ENCODE measurements at regions not wholly inside any gene's neighbourhood (a gene's known extent, or its start where the extent isn't known, plus 50 kb on each side); places are given as distances from the start of the nearest gene placed in this dataset.
"Not testable (repeated sequence)": the region's sequence is repeated elsewhere in the genome, so short reads cannot be mapped to it uniquely, and the experiment has no call there.

- POLR2A ChIA-PET (ENCODE audit: unreplicated experiment); ATAC-seq: not testable (repeated sequence)
These were observed 228.8 kb downstream of the ZNF92 start for GRCh38 chr7:65602495-65602894.

GRCh38 chr7:65609131-65609530 lies 235.5 kb downstream of the ZNF92 start:
- H3K27ac ChIP-seq (ENCODE audit: low read length): no peak overlapping the region
- H3F3A ChIP-seq (ENCODE audit: low read length, unreplicated experiment): no peaks in the 10 kb centered on the region
- H3K4me1 ChIP-seq (ENCODE audit: insufficient read depth, low read length): no peaks in the 10 kb centered on the region
- H3K4me3 ChIP-seq (ENCODE audit: low read length): no peak overlapping the region
- intact Hi-C loops (cut with micrococcal nuclease): no loop called here
- no peaks in the 10 kb centered on the region for H3K36me3 ChIP-seq (ENCODE audit: low read depth, low read length)
- POLR2A ChIA-PET (ENCODE audit: unreplicated experiment): no interaction called here
- no peak overlapping the region for H3K4me2 ChIP-seq (ENCODE audit: low read length)
- no peaks in the 10 kb centered on the region for H4K20me1 ChIP-seq (ENCODE audit: low read length)
- ATAC-seq: no peak
- TF ChIP-seq EZH2phosphoT487 (IDR thresholded peaks at IDR 0.05; ENCODE audit: borderline replicate concordance, low read length) (no peak), CTCF (conservative IDR thresholded peaks at IDR 0.05; ENCODE audit: low read depth, low read length) (no peak), EZH2 (IDR thresholded peaks at IDR 0.05; ENCODE audit: low read length, unreplicated experiment) (no peak)
- no peaks in the 10 kb centered on the region for H3K79me2 ChIP-seq (ENCODE audit: low read length)
- CTCF ChIA-PET: no interaction called here
- no peaks in the 10 kb centered on the region for H3K9me2 ChIP-seq (replicated peaks; ENCODE audit: low read length)
- no peaks in the 10 kb centered on the region for H3K9me3 ChIP-seq (ENCODE audit: low read length)
- no TSS peak for BruUV-seq (replicated peaks)
- H2AFZ ChIP-seq (ENCODE audit: low read length): no peak overlapping the region
- H3K9ac ChIP-seq (ENCODE audit: low read length): no peak overlapping the region
- H3K27me3 ChIP-seq (ENCODE audit: low read length): peaks cover 16% of the 10 kb centered on the region
- no peak for DNase-seq

More at GRCh38 chr7:65602495-65602894, 228.8 kb downstream of the ZNF92 start:
- H3K4me2 ChIP-seq (ENCODE audit: low read length); H3K36me3 ChIP-seq (ENCODE audit: low read depth, low read length); H2AFZ ChIP-seq (ENCODE audit: low read length); H4K20me1 ChIP-seq (ENCODE audit: low read length); H3K4me3 ChIP-seq (ENCODE audit: low read length); H3K9me2 ChIP-seq (replicated peaks; ENCODE audit: low read length); H3K27ac ChIP-seq (ENCODE audit: low read length); H3K9ac ChIP-seq (ENCODE audit: low read length); H3K4me1 ChIP-seq (ENCODE audit: insufficient read depth, low read length); CTCF ChIA-PET; BruUV-seq (replicated peaks); H3K79me2 ChIP-seq (ENCODE audit: low read length); intact Hi-C loops (cut with micrococcal nuclease); DNase-seq; H3K9me3 ChIP-seq (ENCODE audit: low read length); H3F3A ChIP-seq (ENCODE audit: low read length, unreplicated experiment): not testable (repeated sequence)
- peaks cover 11% of the 10 kb centered on the region; the same call in 1 of the 2 replicates for H3K27me3 ChIP-seq (ENCODE audit: low read length)

DNA sequence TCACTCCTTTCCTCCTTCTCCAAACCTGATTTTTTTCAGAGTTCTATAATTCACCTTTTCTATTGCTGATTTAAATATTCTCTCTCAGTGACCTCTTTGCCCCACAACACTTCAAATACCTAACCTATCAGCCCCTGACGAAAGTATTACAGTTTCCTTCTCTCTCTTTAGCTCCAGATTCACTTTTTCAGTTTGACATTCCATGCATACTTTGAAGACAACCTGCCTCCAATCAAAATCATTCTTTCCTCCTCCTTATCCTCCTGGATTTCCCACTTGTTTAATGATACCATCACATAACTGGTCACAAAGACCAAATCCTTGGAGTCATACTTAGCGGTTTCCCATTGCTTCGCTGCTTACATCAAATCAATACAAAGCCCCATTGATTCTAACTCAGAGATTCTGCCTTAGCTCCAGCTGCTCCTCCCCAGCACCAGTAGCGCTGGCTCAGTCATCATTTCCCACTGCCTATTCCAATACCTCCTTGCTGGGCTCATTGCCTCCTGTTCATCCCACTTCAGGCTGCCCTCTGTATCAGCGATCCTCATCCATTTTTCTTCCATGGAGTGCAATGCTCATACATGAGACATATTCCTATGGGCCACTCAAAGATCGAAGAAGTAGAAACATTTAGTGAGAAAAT lies 240.1 kb downstream of the ZNF92 start:
- BruUV-seq (replicated peaks); CTCF ChIA-PET: not testable (repeated sequence)

GRCh38 chr7:65616111-65616510 lies 242.5 kb downstream of the ZNF92 start:
- H2AFZ ChIP-seq (ENCODE audit: low read length); H3K4me3 ChIP-seq (ENCODE audit: low read length); intact Hi-C loops (cut with micrococcal nuclease); H3F3A ChIP-seq (ENCODE audit: low read length, unreplicated experiment); H3K36me3 ChIP-seq (ENCODE audit: low read depth, low read length); H3K4me1 ChIP-seq (ENCODE audit: insufficient read depth, low read length); BruUV-seq (replicated peaks); H3K4me2 ChIP-seq (ENCODE audit: low read length); H3K27ac ChIP-seq (ENCODE audit: low read length); DNase-seq; CTCF ChIA-PET; POLR2A ChIA-PET (ENCODE audit: unreplicated experiment); H3K9me2 ChIP-seq (replicated peaks; ENCODE audit: low read length); H4K20me1 ChIP-seq (ENCODE audit: low read length); H3K27me3 ChIP-seq (ENCODE audit: low read length); ATAC-seq; H3K9ac ChIP-seq (ENCODE audit: low read length); H3K79me2 ChIP-seq (ENCODE audit: low read length); H3K9me3 ChIP-seq (ENCODE audit: low read length): not testable (repeated sequence)

More for the DNA sequence above, 240.1 kb downstream of the ZNF92 start:
- H3K4me2 ChIP-seq (ENCODE audit: low read length); H3K36me3 ChIP-seq (ENCODE audit: low read depth, low read length); DNase-seq; H3K27ac ChIP-seq (ENCODE audit: low read length); ATAC-seq; H3K79me2 ChIP-seq (ENCODE audit: low read length); H3K9ac ChIP-seq (ENCODE audit: low read length); H3K27me3 ChIP-seq (ENCODE audit: low read length); H3F3A ChIP-seq (ENCODE audit: low read length, unreplicated experiment); H2AFZ ChIP-seq (ENCODE audit: low read length); POLR2A ChIA-PET (ENCODE audit: unreplicated experiment); intact Hi-C loops (cut with micrococcal nuclease); H3K9me3 ChIP-seq (ENCODE audit: low read length); H3K4me1 ChIP-seq (ENCODE audit: insufficient read depth, low read length); H4K20me1 ChIP-seq (ENCODE audit: low read length); H3K9me2 ChIP-seq (replicated peaks; ENCODE audit: low read length); H3K4me3 ChIP-seq (ENCODE audit: low read length): not testable (repeated sequence)

DNA sequence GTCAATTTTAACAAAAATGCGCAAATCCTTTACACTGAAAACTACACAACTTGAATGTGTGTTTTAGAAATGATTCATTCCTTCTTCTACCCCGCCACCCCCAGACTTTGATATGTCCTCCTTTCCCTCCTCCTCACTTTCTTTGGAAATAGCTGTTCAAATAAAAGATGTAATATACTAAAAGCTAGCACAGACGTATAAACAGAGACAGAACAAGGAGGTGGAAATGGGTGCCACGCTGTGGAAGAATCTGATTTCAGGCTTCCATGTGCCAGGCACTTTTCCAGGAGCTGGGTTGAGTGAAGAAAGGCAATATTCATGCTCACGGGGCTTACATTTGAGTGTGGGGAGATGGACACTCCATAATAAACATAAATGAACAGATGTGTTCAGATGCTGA lies 246.6 kb downstream of the ZNF92 start:
- H3K4me2 ChIP-seq (ENCODE audit: low read length); H3K9ac ChIP-seq (ENCODE audit: low read length); H3K27me3 ChIP-seq (ENCODE audit: low read length); H3K27ac ChIP-seq (ENCODE audit: low read length); H3K79me2 ChIP-seq (ENCODE audit: low read length); H3F3A ChIP-seq (ENCODE audit: low read length, unreplicated experiment); H3K4me1 ChIP-seq (ENCODE audit: insufficient read depth, low read length); H3K4me3 ChIP-seq (ENCODE audit: low read length); intact Hi-C loops (cut with micrococcal nuclease); H3K9me2 ChIP-seq (replicated peaks; ENCODE audit: low read length); H3K36me3 ChIP-seq (ENCODE audit: low read depth, low read length); POLR2A ChIA-PET (ENCODE audit: unreplicated experiment); H4K20me1 ChIP-seq (ENCODE audit: low read length); DNase-seq; BruUV-seq (replicated peaks); H2AFZ ChIP-seq (ENCODE audit: low read length); H3K9me3 ChIP-seq (ENCODE audit: low read length); CTCF ChIA-PET; ATAC-seq: not testable (repeated sequence)
